SJCRH30 (cell line): ENCODE measurements at regions not wholly inside any gene's neighbourhood (a gene's known extent, or its start where the extent isn't known, plus 50 kb on each side); places are given as distances from the start of the nearest gene placed in this dataset.

Experiments
- DNase-seq, 2 experiments: peaks; one replicate each; pipeline ENCODE4 v3.0.0-alpha.2; 2015 to 2020
- H3K27ac ChIP-seq: fragments of 250-450 bp; sonication (Bioruptor Pico); 2 replicates; pipeline ENCODE4 v1.5.1; 2020; ENCODE audit warnings: mild to moderate bottlenecking, moderate library complexity
- H3K27me3 ChIP-seq: fragments of 250-450 bp; sonication (Bioruptor Pico); 2 replicates; pipeline ENCODE4 v1.5.1; 2020; ENCODE audit warnings: mild to moderate bottlenecking, moderate library complexity
- H3K36me3 ChIP-seq: fragments of 250-450 bp; sonication (Bioruptor Pico); 2 replicates; pipeline ENCODE4 v1.5.1; 2020; ENCODE audit warnings: mild to moderate bottlenecking, moderate library complexity
- H3K4me1 ChIP-seq: fragments of 250-450 bp; sonication (Bioruptor Pico); 2 replicates; pipeline ENCODE4 v1.5.1; 2020; ENCODE audit warnings: mild to moderate bottlenecking, moderate library complexity
- H3K4me3 ChIP-seq: fragments of 250-450 bp; sonication (Bioruptor Pico); 2 replicates; pipeline ENCODE4 v1.5.1; 2020; ENCODE audit warnings: mild to moderate bottlenecking, moderate library complexity
- H3K9me3 ChIP-seq: fragments of 250-450 bp; sonication (Bioruptor Pico); replicated peaks from 2 replicates; pipeline ENCODE4 v1.5.1; 2020; ENCODE audit warnings: mild to moderate bottlenecking, moderate library complexity

DNA sequence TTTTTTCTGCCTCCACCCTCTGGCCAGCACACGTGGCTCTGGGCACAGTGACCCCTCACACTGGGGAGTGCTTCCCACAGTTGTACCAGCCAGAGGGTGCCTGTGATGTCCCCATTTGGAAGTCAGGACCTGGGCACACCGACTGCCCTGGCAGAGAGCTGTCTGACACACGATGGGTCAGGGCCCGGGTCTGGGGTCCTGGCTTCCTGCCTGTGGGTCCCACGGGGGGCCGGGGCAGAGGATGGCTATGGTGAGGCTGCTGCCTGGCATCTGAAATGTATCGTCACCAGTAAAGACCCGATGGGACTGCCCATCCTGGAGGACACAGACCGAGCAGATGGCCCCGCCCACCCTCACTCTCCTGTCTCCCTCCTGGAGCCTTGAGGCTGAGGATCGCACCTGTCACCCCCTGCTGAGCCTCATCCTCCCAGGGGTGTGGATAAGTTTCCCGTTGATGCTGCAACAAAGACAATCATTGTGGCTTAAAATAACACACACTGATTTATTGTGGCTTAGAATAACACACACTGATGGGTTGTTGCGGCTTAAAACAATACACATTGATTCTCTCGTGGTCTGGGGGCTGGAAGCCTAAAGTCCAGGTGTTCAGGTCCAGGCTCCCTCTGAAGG lies 88.8 kb upstream of the TTC34 start:
- peaks cover 7% of the 10 kb centered on the region for H3K4me1 ChIP-seq
- H3K9me3 ChIP-seq, result no peaks in the 10 kb centered on the region

DNA sequence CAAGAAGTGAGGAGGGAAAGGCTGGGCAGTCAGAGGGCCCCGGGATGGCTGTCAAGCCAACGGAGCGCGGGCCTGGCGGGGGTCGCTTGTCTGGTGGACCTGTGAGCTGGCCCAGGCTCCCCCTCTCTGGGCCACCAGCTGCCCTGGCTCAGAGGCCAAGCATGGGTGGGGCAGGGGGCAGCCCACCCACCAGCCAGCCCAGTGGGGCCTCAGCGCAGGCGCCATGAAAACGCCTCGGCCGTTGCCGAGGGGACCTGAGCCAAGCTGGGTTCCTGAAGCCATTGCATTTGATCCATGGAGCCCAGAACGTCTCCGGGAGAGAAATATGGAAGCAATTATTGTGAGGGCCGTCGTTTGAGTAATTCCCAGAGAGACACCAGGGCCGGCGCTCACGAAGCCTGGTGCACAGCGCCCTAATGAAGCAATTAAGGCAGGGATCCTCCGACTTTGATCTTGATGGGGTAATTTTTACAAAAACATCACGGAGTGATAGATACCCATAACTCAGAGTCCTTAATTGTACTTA lies 90.5 kb upstream of the TTC34 start:
- peaks cover 7% of the 10 kb centered on the region; the same call in 1 of the 2 replicates for H3K9me3 ChIP-seq
- H3K27me3 ChIP-seq, result peaks cover 35% of the 10 kb centered on the region
- no peaks in the 10 kb centered on the region for H3K36me3 ChIP-seq
- no peak overlapping the region for H3K4me3 ChIP-seq
- no peak for DNase-seq
- no peak overlapping the region for H3K27ac ChIP-seq
- H3K4me1 ChIP-seq, result peaks cover 7% of the 10 kb centered on the region

More for the DNA sequence above, 88.8 kb upstream of the TTC34 start:
- H3K27ac ChIP-seq, result no peak overlapping the region
- no peak overlapping the region for H3K4me3 ChIP-seq
- H3K27me3 ChIP-seq, result peaks cover 43% of the 10 kb centered on the region
- no peaks in the 10 kb centered on the region for H3K36me3 ChIP-seq
- DNase-seq, result peak; percentile 58 to 72

DNA sequence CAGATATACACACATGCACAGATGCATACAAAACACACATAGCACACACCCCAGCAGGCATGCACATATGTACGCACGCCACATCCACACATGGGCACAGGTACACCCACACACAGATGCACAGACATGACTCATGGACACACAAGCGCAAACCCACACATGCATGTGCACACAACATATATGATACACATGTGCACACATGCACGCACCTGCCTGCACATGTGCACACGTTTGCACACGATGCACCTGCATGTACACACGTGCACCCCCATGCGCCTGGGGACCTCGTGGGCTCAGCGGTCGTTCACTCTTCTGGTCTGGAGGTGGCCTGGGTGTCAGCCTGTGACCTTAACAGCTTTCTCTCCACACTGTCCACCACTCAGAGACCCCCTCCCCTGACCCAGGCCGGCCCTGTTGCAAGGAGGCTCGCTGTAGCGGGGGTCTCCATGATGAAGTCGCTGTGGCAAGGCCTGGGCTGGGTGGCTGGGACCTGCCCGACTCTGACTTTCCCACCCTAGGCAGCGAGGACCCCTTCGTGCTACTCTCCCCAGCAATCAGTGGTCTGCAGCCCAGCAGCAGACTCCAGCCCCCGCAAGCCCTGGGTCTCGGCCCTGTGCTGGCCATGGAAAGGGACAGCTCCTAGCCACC lies 92.1 kb upstream of the TTC34 start:
- peaks cover 7% of the 10 kb centered on the region; the same call in 1 of the 2 replicates for H3K9me3 ChIP-seq
- DNase-seq, result no peak
- no peak overlapping the region for H3K4me3 ChIP-seq
- H3K27me3 ChIP-seq, result peaks cover 33% of the 10 kb centered on the region
- peaks cover 7% of the 10 kb centered on the region for H3K4me1 ChIP-seq
- H3K36me3 ChIP-seq, result no peaks in the 10 kb centered on the region
- H3K27ac ChIP-seq, result no peak overlapping the region

DNA sequence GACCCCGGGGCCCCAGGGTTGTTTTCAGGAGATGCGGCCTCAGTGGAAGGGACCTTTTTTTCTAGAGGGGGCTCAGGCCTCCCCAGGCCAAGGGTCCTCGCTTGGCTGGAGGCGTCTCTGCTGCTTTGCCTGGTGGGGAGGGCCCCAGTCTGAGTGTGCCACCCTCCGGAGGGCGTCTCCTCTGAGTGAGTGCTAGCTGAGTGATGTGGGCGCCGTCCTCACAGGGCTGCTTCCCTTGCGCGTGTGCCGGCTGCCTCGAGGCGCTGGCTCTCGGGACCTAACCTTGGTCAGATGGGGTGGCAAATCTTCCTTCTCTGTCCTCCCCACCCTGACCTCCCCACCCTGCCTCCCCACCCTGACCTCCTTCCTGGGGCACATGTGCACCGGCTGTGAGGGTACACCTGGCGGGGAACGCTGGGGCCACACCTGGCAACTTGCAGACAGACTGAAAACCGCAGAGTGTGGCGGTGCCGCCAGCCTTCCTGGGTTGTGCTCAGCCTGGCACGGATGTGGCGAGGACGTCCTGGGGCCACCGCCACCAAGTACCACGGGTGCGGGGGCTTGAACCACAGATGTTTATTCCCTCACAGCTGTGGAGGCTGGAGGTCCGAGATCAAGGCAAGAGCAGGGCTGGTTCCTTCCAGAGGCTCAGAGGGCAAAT lies 93.0 kb upstream of the TTC34 start:
- no peak overlapping the region for H3K4me3 ChIP-seq
- no peak overlapping the region for H3K27ac ChIP-seq
- DNase-seq, result no peak
- peaks cover 7% of the 10 kb centered on the region; the same call in 1 of the 2 replicates for H3K9me3 ChIP-seq
- peaks cover 7% of the 10 kb centered on the region for H3K4me1 ChIP-seq
- no peaks in the 10 kb centered on the region for H3K36me3 ChIP-seq
- H3K27me3 ChIP-seq, result peaks cover 24% of the 10 kb centered on the region

DNA sequence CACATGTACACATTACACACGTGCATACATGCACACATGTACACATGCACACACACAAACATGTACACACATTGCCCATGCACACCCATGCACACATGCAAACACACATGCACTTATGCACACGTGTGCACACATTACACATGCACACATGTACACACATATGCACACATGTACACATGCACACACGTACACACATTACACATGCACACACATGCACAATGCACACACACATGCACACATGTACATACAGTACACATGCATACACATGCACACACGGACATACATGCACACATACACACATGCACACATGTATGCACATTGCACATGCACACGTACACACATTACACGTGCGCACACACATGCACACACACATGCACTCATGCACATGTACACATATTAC lies 95.3 kb upstream of the TTC34 start:
- Histone ChIP-seq H3K9me3 (peaks cover 7% of the 10 kb centered on the region; the same call in 1 of the 2 replicates), H3K27ac (no peak overlapping the region), H3K4me1 (no peaks in the 10 kb centered on the region), H3K36me3 (no peaks in the 10 kb centered on the region), H3K27me3 (peaks cover 28% of the 10 kb centered on the region), H3K4me3 (no peak overlapping the region)
- DNase-seq, result no peak

DNA sequence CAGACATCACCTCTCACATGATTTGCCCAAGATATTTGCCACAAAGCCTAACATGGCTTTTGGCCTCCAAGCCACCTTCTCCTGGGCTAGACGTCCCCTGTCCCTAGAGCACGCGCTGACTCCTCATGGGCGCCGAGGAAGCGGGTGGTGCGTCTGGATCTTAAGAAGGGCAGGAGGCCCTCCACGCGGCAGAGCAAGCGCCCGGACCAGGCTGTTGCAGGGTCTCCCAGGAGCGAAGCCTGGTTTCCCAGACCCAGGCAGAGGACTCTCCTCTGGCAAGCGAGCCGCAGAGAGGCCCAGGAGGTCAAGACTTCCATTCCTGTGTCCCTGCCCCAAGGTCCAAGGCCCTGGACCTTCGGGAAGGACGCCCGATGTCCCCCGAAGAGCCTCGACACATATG lies 101.7 kb upstream of the TTC34 start:
- Histone ChIP-seq H3K36me3 (no peaks in the 10 kb centered on the region), H3K27ac (no peak overlapping the region), H3K9me3 (no peaks in the 10 kb centered on the region), H3K4me3 (no peak overlapping the region), H3K4me1 (no peaks in the 10 kb centered on the region), H3K27me3 (peaks cover 67% of the 10 kb centered on the region)
- no peak for DNase-seq

DNA sequence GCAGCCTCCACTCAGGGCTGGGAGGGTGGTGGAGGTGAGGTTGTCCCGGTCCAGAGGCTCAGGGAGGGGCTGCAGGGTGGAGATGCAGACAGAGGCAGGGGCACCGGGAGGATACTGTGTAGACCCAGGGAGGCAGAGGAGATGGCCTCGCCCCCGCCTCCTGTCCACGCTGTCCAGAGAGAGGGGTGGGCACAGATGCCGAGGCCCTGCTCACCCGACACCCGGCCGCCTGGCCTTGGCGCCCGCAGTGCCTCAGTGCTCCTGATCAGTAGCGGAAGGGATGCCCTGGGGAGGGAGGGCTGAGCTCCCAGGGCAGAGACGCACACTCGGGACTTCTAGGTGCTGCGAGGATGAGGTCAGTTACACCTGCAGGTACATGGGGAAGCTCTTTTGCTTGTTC lies 102.7 kb upstream of the TTC34 start:
- no peak overlapping the region for H3K27ac ChIP-seq
- no peak for DNase-seq
- H3K36me3 ChIP-seq, result no peaks in the 10 kb centered on the region
- no peaks in the 10 kb centered on the region for H3K9me3 ChIP-seq
- peaks cover 70% of the 10 kb centered on the region for H3K27me3 ChIP-seq
- H3K4me3 ChIP-seq, result no peak overlapping the region
- H3K4me1 ChIP-seq, result no peaks in the 10 kb centered on the region

DNA sequence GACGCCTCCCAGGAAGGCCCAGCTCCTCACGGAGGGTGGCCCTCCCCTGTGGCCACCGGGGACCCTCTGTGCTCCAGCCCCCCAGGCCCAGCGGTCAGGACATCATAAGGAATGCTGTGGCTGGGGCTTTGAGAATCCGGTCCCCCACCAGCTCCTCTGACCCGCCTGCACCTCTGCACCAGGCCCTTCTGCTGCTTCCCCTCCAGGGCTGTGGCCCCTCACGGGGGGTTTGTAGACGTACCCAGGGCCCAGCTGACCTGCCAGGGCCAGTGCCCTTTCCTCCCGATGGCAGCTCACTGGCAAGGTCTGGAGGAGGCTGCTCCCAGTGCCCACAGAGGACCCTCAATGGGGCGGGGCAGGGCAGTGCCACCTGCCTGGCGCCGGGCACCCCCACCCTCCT lies 103.9 kb upstream of the TTC34 start:
- DNase-seq, result no peak
- Histone ChIP-seq H3K4me3 (no peak overlapping the region), H3K36me3 (no peaks in the 10 kb centered on the region), H3K4me1 (no peaks in the 10 kb centered on the region), H3K9me3 (no peaks in the 10 kb centered on the region), H3K27me3 (peaks cover 74% of the 10 kb centered on the region), H3K27ac (no peak overlapping the region)

DNA sequence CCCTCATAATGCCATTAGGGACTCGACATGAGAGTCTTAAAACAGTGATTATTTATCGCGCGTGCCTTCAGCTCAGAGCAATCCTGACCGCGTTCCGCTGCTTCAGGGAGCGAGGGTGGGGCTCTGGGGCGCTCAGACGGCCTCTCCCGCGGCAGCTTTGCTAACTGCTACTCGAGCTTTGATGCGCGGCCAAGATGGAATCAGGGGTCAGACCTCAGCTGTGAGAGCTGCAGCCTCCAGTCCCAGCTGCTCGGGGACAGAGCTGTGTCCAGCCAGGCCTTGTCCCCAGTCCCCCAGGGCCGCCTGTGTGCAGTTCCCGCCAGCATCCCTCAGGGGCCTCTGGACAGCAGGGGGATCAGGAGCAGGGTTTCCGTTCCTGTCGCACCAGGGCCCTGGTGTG lies 104.6 kb upstream of the TTC34 start:
- H3K4me1 ChIP-seq, result no peaks in the 10 kb centered on the region
- H3K4me3 ChIP-seq, result no peak overlapping the region
- no peak for DNase-seq
- no peaks in the 10 kb centered on the region for H3K36me3 ChIP-seq
- H3K27me3 ChIP-seq, result peaks cover 68% of the 10 kb centered on the region
- no peak overlapping the region for H3K27ac ChIP-seq
- H3K9me3 ChIP-seq, result no peaks in the 10 kb centered on the region

DNA sequence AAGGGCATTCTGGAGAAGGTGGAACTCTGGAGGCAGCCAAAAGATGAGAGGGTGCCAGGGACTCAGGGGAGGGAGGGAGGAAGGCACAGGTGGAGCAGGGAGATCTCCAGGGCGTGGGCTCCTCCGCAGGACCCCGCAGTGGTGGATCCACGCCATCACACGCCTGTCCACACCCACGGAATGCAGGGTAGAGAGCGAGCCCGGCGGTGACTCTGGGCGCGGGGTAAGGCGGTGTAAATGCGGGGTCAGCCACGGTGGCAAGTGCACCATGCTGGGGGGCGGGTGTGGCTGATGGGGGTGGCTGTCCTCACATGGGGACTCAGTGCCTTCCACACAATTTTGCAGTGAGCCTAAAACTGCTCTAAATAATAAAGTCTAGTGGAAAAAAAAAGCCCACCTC lies 105.1 kb upstream of the TTC34 start:
- Histone ChIP-seq H3K4me3 (no peak overlapping the region), H3K4me1 (no peaks in the 10 kb centered on the region), H3K9me3 (no peaks in the 10 kb centered on the region), H3K27me3 (peaks cover 63% of the 10 kb centered on the region), H3K36me3 (no peaks in the 10 kb centered on the region), H3K27ac (no peak overlapping the region)
- DNase-seq, result no peak

DNA sequence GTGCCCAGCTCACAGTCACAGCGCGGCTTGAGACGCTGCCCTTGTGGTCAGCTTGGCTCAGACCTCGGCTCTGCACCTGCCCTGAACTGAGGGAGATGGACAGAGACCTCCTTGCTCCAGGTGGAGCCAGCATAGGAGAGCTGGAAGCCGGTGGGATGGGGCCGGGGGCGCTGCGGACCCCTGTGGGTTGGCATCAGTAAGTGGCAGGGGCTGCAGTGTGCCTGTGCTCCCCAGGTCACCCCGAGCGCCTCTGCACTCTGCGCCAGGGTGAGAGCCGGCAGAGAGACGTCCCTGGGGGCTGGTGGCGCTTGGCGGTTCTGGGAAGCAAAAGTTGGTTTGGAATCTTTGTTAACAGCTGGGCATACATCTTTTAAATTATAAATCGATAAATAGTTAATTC lies 105.6 kb upstream of the TTC34 start:
- Histone ChIP-seq H3K9me3 (no peaks in the 10 kb centered on the region), H3K27ac (no peak overlapping the region), H3K4me3 (no peak overlapping the region), H3K4me1 (no peaks in the 10 kb centered on the region), H3K36me3 (no peaks in the 10 kb centered on the region), H3K27me3 (peaks cover 59% of the 10 kb centered on the region)
- DNase-seq, result no peak

DNA sequence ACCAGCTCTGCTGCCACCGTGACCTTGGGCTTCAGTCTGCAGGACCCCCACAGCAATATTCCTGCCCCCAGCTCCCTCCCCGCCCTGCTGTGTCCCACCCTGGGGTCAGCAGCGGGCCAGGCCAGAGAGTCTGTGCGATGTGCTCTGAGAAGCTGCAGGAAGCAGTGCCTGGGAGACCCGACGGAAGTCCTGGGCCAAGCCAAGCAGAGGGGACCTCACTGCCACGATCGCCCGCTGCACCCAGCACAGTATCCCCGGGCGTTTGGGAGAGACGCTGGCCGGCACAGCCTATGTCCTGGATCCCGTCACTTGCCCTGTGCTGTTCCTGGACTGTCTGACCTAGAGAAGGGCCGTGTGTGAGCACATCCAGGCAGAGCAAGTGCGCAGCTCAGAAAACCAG lies 106.6 kb upstream of the TTC34 start:
- Histone ChIP-seq H3K9me3 (no peaks in the 10 kb centered on the region), H3K36me3 (no peaks in the 10 kb centered on the region), H3K4me1 (no peaks in the 10 kb centered on the region), H3K27ac (no peak overlapping the region), H3K27me3 (peaks cover 64% of the 10 kb centered on the region), H3K4me3 (no peak overlapping the region)
- DNase-seq, result no peak

DNA sequence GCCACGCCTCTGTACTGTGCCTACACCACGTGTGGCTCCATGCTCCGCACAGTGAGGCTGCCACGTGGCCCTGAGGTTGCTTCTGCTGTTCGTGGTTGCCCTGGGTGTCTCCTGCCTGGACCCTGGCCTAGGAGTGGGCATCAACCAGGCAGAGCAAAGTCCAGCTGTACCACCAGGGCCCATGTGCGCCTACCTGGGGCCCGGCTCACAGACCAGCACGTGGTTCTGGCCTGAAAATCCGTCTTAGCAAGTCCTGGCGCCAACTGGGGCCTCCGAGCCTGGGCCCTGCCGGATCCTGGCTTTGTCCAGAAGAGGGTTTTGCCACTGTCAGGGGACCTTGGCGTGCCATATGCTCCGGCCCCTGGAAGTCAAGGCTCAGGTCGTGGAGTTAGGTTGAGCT lies 107.1 kb upstream of the TTC34 start:
- H3K36me3 ChIP-seq, result no peaks in the 10 kb centered on the region
- no peak overlapping the region for H3K27ac ChIP-seq
- no peak for DNase-seq
- H3K4me3 ChIP-seq, result no peak overlapping the region
- peaks cover 64% of the 10 kb centered on the region for H3K27me3 ChIP-seq
- H3K4me1 ChIP-seq, result no peaks in the 10 kb centered on the region
- no peaks in the 10 kb centered on the region for H3K9me3 ChIP-seq

DNA sequence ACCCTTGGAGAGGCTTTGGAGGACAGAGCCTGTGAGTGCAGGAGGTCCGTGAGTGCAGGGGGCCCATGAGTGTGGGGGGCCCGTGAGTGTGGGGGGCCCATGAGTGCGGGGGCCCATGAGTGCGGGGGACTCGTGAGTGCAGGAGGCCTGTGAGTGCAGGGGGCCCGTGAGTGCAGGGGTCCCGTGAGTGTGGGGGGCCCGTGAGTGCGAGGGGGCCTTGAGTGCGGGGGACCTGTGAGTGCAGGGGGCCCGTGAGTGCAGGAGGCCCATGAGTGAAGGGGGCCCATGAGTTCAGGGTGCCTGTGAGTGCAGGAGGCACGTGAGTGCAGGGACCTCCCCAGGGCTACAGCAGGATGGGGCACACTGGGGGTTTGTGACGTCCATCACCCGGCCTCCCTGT lies 108.3 kb upstream of the TTC34 start:
- no peaks in the 10 kb centered on the region for H3K9me3 ChIP-seq
- H3K4me1 ChIP-seq, result no peaks in the 10 kb centered on the region
- H3K4me3 ChIP-seq, result no peak overlapping the region
- DNase-seq, result no peak
- no peak overlapping the region for H3K27ac ChIP-seq
- peaks cover 56% of the 10 kb centered on the region for H3K27me3 ChIP-seq
- no peaks in the 10 kb centered on the region for H3K36me3 ChIP-seq

DNA sequence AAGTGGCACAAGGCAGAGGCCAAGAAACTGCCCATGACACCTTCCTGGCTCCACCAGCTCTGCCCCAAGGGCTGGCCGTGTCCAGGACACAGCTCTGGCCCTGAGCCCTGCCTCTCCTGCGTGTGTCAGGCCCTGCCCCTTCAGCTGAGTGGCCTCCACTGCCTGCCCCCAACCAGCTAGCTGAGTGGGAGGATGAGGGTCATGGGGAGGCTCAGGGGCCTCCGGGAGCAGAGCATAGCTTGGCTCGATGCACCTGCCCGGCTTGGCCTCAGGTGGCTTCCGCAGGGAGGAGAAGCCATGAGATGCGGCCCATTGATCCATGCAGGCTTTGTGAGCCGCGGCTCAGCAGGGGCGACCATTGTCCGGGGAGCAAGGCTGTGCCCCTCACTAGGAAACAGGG lies 108.7 kb upstream of the TTC34 start:
- H3K9me3 ChIP-seq, result no peaks in the 10 kb centered on the region
- no peak overlapping the region for H3K4me3 ChIP-seq
- no peaks in the 10 kb centered on the region for H3K4me1 ChIP-seq
- peaks cover 55% of the 10 kb centered on the region for H3K27me3 ChIP-seq
- no peaks in the 10 kb centered on the region for H3K36me3 ChIP-seq
- DNase-seq, result no peak
- H3K27ac ChIP-seq, result no peak overlapping the region
